Stimulated activated naive CD8-positive, alpha-beta T cell treated with anti-CD3 and anti-CD28 coated beads, Interleukin-15, Interleukin-2, amounts not matched to agents 100 ng/mL and 50 ng/mL, for 24 hours (primary cell): ENCODE measurements at regions not wholly inside any gene's neighbourhood (a gene's known extent, or its start where the extent isn't known, plus 50 kb on each side); places are given as distances from the start of the nearest gene placed in this dataset.

Experiments used
- H3K27ac Mint-ChIP-seq: one replicate; pipeline ENCODE4 v1.8.0; 2021; ENCODE audit warnings: mild to moderate bottlenecking, mixed read lengths
- H3K27me3 Mint-ChIP-seq: one replicate; pipeline ENCODE4 v1.8.0; 2021; ENCODE audit warnings: mixed read lengths
- H3K36me3 Mint-ChIP-seq: one replicate; pipeline ENCODE4 v1.8.0; 2021; ENCODE audit warnings: low read depth, mixed read lengths
- H3K4me1 Mint-ChIP-seq: one replicate; pipeline ENCODE4 v1.8.0; 2021; ENCODE audit warnings: low read depth, mixed read lengths
- H3K4me3 Mint-ChIP-seq: one replicate; pipeline ENCODE4 v1.8.0; 2021; ENCODE audit warnings: mild to moderate bottlenecking, mixed read lengths
- H3K9me3 Mint-ChIP-seq: one replicate; pipeline ENCODE4 v1.8.0; 2021; ENCODE audit warnings: mixed read lengths

DNA sequence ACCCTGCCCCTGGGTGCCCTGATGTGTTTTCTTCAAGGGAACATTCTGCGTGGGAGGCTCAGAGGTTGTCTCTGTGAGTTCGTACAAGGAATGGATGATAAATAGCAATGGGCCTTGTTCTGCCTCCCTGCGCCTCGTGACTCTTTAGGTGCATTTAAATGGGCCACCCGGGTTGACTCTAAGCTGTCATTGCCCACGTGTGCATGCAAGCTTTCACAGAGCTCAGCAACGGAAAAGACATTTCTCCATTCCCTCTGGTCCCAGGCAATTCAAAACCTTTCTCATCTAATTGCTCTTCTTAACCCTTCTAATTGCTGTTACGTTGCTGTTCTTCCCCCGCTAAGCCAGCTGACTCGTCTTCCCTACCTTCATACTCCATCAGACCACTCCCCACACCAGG is 71.5 kb upstream of the SDK2 start:
- Mint-ChIP-seq H3K4me1 (peaks cover 10% of the 10 kb centered on the region), H3K9me3 (no peaks in the 10 kb centered on the region), H3K4me3 (no peak overlapping the region), H3K27me3 (no peaks in the 10 kb centered on the region), H3K27ac (no peak overlapping the region), H3K36me3 (no peaks in the 10 kb centered on the region)

DNA sequence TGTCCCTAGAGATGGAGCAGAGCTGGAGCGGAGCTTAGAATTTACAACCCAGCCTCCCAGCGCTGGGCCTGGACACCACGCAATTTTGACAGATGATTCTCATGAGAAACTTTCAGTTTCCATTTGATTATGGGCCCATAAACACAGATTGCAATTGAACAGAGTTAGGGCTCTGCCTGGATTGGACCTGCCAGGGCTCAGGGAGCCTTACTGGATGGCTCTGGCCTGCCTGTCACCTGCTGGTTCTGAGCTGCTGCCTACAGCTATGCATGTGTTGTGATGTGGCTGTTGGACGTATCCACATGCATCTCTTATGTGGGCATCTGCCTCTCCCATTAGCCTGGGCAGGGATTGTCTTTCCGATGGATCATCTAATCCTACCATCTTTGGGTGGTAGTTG is 73.4 kb upstream of the SDK2 start:
- H3K4me3 Mint-ChIP-seq, result no peak overlapping the region
- H3K4me1 Mint-ChIP-seq, result peaks cover 18% of the 10 kb centered on the region
- no peaks in the 10 kb centered on the region for H3K27me3 Mint-ChIP-seq
- H3K27ac Mint-ChIP-seq, result no peak overlapping the region
- no peaks in the 10 kb centered on the region for H3K9me3 Mint-ChIP-seq
- H3K36me3 Mint-ChIP-seq, result no peaks in the 10 kb centered on the region

DNA sequence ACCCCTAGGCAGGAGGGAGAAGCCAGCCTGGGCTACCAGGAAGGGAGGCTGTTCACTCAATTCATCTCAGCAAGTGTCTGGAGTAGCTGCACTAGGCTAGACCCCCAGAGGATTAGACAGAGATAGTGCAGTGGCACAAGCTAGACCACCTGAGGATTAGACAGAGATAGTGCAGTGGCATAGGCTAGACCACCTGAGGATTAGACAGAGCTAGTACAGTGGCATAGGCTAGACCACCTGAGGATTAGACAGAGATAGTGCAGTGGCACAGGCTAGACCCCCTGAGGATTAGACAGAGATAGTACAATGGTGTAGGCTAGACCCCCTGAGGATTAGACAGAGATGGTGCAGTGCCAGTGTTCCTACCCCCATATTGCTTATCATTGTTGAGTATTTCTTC is 74.1 kb upstream of the SDK2 start:
- H3K27ac Mint-ChIP-seq, result no peak overlapping the region
- H3K36me3 Mint-ChIP-seq, result no peaks in the 10 kb centered on the region
- no peaks in the 10 kb centered on the region for H3K9me3 Mint-ChIP-seq
- H3K4me3 Mint-ChIP-seq, result no peak overlapping the region
- no peaks in the 10 kb centered on the region for H3K27me3 Mint-ChIP-seq
- H3K4me1 Mint-ChIP-seq, result peaks cover 25% of the 10 kb centered on the region

DNA sequence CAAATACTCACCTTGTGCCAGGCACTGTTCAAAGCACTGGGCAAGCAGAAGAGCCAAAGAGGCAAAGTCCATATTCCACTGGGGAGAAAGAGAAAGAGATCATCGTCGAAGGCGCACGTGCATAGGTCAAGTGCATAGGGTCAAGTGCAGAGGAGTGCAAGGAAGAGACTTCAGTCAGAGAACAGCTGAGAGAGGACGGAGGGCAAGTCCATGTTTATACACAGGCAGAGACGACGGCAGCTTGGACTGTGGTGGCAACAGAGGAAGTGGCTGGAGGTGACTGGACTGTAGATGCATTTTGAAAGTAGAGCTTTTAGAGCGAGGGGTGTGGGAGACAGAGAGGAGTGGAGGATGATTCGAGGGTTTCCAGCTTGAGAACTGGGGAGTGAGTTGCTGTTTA is 74.7 kb upstream of the SDK2 start:
- Mint-ChIP-seq H3K4me1 (peaks cover 30% of the 10 kb centered on the region), H3K9me3 (no peaks in the 10 kb centered on the region), H3K4me3 (no peak overlapping the region), H3K36me3 (no peaks in the 10 kb centered on the region), H3K27me3 (no peaks in the 10 kb centered on the region), H3K27ac (no peak overlapping the region)

DNA sequence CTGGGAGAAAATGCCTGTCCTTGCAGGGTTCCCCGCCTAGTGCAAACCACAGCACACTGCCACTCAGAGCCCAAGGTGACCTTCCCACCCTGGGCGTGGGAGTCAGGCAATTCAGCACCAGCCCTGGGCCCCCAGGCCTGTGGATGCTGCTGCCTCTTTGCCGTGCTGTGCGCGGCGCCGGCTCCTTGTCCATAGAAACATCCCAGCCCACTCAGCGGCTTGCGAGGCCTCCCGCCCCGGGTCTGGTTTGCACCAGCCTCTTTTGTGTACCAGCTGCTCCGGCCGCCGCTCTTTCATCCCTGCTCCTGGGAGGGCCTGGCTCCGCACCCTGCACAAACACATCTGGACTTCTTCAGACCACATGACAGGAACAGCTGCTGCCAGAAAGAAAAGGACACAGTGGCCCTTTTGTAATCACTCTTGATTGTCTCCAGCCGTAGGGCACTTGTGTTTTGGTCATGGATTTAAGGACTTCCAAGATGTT is 75.4 kb upstream of the SDK2 start:
- H3K4me1 Mint-ChIP-seq, result peaks cover 30% of the 10 kb centered on the region
- H3K27me3 Mint-ChIP-seq, result no peaks in the 10 kb centered on the region
- no peak overlapping the region for H3K4me3 Mint-ChIP-seq
- no peaks in the 10 kb centered on the region for H3K36me3 Mint-ChIP-seq
- no peak overlapping the region for H3K27ac Mint-ChIP-seq
- H3K9me3 Mint-ChIP-seq, result no peaks in the 10 kb centered on the region

DNA sequence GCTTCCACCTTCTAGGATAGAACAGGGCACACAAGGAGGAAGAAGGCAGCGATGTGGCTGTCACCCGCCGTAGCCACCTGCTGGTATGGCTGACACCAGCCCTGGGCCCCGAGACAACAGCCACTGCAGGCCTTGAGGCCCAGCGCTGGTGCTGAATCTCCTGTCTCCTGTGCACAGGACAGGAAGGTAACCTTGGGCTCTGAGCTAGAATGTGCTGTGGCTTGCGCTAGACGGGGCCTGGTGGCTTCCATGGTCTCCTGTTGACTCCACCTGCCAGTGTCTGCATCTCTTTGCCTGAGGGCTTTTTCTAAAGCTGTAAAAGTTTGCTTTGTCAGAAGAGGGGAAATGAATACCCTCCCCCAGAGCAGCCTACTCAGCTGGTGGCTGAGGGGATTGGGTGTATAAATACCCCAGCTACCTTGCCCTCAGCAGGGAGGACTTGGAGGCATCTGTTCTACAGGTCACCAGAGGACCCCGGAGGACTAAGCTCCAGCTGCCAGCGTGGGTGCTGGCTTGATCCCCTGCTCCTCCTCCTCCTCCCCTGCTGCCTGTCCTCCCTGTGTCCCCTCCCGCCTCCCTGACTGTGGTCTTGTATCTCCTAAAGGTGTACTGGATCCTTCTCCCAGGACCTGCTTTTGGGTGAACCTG is 76.1 kb upstream of the SDK2 start:
- H3K27ac Mint-ChIP-seq, result no peak overlapping the region
- H3K4me3 Mint-ChIP-seq, result no peak overlapping the region

DNA sequence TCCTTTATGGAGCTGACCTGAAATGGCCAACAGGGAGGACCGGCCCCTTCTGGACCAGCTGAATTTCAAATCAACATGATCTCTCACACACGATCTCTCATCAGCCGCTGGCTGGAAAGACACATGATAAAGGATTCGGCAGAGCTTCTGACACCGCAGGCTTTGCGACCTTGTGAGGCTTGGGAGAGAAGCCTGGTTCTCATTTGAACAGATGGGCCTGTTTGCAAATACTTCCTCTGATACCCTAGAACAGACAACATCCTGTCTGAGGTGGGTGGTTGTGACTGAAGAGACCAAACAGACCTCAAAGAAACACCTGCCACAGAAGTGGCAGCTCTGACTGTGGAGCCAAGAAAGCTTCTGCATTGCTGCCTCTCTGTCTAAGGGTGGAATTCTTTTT is 77.9 kb upstream of the SDK2 start:
- peak overlapping the region; percentile 42 for H3K27ac Mint-ChIP-seq
- no peaks in the 10 kb centered on the region for H3K27me3 Mint-ChIP-seq
- H3K4me1 Mint-ChIP-seq, result peaks cover 30% of the 10 kb centered on the region
- H3K36me3 Mint-ChIP-seq, result no peaks in the 10 kb centered on the region
- H3K9me3 Mint-ChIP-seq, result no peaks in the 10 kb centered on the region
- H3K4me3 Mint-ChIP-seq, result no peak overlapping the region

More for the DNA sequence above, 76.1 kb upstream of the SDK2 start:
- Mint-ChIP-seq H3K27me3 (no peaks in the 10 kb centered on the region), H3K9me3 (no peaks in the 10 kb centered on the region), H3K4me1 (peaks cover 30% of the 10 kb centered on the region), H3K36me3 (no peaks in the 10 kb centered on the region)

DNA sequence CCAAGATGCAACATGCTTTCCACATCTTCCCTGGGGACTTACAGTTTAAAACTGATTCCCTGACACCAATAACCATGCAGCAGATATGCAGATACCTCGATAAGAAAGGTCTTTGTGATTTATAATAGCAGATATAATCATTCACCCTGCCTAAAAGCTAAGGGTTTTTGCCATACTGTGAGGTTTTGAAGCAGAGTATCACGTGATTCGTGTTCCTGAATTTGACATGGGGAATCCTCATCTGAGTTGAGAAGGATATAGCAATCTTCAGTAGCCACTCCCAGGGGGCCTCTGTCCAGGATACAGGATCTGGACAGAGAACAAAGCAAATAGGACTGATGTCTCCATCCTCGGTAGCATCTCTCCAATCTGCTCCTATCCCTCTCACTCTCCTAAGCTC is 79.1 kb upstream of the SDK2 start:
- no peaks in the 10 kb centered on the region for H3K36me3 Mint-ChIP-seq
- H3K4me3 Mint-ChIP-seq, result no peak overlapping the region
- no peaks in the 10 kb centered on the region for H3K27me3 Mint-ChIP-seq
- peaks cover 30% of the 10 kb centered on the region for H3K4me1 Mint-ChIP-seq
- no peaks in the 10 kb centered on the region for H3K9me3 Mint-ChIP-seq
- H3K27ac Mint-ChIP-seq, result no peak overlapping the region

DNA sequence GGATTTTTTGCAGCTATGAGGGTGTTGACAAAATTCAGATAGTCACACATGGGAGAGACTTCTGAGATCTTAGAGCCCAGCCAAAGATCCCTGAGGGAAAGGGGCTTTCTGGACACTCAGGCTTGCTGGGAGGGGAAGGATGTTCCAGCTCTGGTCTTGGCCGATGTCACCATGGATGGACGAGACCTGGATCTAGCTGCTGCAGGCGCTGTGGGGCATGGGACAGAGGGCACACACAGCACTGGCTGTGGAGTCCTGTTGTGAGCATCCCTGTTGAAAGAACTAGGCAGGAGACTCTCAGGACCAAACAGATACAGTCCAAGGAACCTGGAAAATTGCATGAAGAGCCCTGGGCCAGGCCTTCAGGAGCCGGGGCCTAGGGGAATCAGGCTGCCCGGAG is 80.1 kb upstream of the SDK2 start:
- Mint-ChIP-seq H3K4me3 (no peak overlapping the region), H3K4me1 (peaks cover 30% of the 10 kb centered on the region), H3K27me3 (no peaks in the 10 kb centered on the region), H3K9me3 (no peaks in the 10 kb centered on the region), H3K36me3 (no peaks in the 10 kb centered on the region), H3K27ac (no peak overlapping the region)

DNA sequence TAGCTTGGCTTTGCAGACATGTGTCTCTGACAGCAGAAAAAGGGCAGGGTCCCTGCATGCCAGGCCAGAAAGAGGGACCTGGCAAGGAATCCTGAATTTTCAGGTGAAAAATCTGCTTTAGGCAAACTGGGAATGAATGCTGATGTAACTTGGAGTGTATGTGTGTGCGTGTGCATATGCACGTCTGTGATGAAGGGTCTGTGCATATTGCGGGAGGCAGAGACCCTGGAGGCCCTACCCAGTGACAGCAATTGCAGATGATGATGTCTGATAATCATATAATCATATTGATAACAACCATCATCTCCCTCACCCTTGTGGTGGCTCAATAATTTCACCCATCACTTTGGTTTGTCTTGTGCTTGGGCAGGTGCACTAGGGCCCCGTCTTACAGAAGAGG is 80.7 kb upstream of the SDK2 start:
- Mint-ChIP-seq H3K9me3 (no peaks in the 10 kb centered on the region), H3K4me1 (peaks cover 27% of the 10 kb centered on the region), H3K27me3 (no peaks in the 10 kb centered on the region), H3K36me3 (no peaks in the 10 kb centered on the region), H3K27ac (no peak overlapping the region), H3K4me3 (no peak overlapping the region)

DNA sequence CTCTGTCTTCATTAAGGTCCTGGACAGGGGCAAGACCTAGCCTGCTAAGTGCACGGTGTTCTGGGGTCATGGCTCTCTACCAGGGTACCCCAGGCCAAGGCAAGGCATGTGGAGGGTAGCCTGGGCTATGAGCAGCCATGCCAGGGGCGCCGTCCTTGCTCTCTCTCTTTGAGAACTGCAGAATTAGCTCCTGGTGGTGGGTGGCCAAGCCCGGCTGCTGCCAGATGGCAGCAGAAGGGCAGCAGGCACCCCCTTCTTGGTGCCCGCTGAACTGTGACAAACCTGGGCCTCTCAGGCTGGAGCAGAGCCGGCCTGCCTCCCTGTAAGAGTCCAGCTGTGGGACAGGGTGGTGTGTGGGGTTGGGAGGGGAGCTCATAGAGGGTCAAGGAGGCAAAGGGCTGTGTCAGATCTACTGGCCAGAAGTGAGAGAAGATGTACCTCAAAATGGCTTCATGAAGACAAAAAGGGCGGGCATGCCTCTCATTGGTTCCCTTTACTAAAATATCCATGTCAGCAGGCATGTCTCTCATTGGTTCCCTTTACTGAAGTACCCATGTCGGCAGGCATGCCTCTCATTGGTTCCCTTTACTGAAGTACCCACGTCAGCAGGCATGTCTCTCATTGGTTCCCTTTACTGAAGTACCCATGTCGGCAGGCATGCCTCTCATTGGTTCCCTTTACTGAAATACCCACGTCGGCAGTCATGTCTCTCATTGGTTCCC is 81.7 kb upstream of the SDK2 start:
- Mint-ChIP-seq H3K9me3 (peaks cover 7% of the 10 kb centered on the region), H3K4me1 (peaks cover 24% of the 10 kb centered on the region), H3K4me3 (no peak overlapping the region), H3K27me3 (peaks cover 2% of the 10 kb centered on the region), H3K27ac (no peak overlapping the region), H3K36me3 (no peaks in the 10 kb centered on the region)

DNA sequence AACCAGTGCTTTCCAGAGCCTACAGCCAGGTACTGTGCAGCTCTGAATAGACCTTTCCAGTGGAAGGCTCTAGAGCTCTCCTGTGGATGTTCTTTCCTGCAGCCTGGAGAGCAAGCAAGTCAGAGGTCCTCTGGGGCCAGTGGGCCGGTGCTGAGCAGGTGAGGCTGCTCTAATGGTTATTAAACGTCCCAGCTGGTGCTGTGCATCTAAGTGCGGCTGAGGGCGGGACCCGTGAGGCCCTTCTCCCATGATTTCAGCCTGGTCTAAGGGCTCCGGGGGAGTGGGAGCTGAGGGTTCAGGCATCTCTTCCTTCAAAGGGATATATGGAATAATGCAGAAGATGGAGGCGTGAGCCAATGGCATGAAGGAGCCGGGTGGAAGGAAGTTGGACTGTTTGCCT is 83.7 kb upstream of the SDK2 start:
- Mint-ChIP-seq H3K36me3 (no peaks in the 10 kb centered on the region), H3K27ac (no peak overlapping the region), H3K9me3 (peaks cover 11% of the 10 kb centered on the region), H3K4me1 (peaks cover 9% of the 10 kb centered on the region), H3K27me3 (peaks cover 11% of the 10 kb centered on the region), H3K4me3 (no peak overlapping the region)

DNA sequence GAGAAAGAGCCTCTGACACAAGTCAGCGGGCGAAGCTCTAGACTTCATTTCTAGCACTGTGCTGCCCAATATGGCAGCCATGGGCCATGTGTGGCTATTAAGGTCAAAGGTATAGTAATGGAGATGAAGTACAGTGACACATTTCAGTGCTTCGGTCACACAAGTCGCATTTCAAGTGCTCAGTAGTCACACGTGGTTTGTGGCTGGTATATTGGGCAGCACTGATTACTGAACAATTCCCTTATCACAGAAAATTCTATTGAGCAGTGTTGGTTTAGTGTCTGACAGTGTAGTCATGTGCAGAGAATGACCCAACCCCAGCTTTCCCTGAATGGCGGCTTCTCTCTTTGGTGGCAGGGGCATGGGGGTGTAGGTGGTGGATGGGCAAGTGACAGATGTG is 84.9 kb upstream of the SDK2 start:
- H3K27ac Mint-ChIP-seq, result no peak overlapping the region
- peaks cover 11% of the 10 kb centered on the region for H3K9me3 Mint-ChIP-seq
- H3K4me1 Mint-ChIP-seq, result no peaks in the 10 kb centered on the region
- no peaks in the 10 kb centered on the region for H3K36me3 Mint-ChIP-seq
- H3K4me3 Mint-ChIP-seq, result no peak overlapping the region
- H3K27me3 Mint-ChIP-seq, result peaks cover 12% of the 10 kb centered on the region

DNA sequence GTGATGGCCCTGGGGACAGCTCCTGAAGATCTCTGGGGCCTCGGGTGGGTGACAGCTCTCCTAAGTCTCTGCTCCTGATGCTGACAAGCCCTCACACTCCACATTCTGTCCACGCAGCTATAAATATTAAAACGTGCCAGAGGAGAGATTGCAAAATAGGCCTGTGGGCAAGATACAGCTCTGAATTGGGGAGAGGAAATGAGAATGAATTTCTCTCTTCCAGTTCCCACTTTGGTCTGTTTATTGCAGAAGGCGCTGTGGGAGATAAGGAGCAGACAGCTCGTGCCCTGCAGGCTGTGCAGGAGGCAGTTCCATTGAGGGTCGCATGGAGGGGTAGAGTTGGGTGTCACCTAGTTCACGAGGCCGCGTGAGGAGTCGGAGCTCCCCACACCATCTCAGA is 87.5 kb upstream of the SDK2 start:
- Mint-ChIP-seq H3K4me3 (no peak overlapping the region), H3K36me3 (no peaks in the 10 kb centered on the region), H3K4me1 (no peaks in the 10 kb centered on the region), H3K27me3 (peaks cover 15% of the 10 kb centered on the region), H3K9me3 (peaks cover 11% of the 10 kb centered on the region), H3K27ac (no peak overlapping the region)

DNA sequence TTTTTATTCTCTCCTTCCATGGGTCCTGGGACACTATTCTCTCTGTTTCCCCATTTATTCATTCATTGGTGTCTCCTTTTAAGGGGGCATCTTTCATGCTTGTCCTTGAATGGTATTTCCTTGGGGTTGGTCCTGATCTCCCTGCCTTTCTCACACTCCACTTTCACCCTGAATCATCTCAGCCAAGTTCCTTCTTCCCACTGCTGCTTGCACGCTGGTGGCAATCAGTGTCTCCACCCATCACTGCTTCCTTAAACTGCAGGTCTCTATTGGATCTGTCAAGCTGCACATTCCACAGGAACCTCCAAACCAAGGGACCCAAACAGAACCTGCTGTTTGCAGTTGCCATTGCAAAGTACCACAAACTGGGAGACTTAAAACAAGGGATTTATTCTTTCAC is 89.3 kb upstream of the SDK2 start:
- Mint-ChIP-seq H3K4me1 (no peaks in the 10 kb centered on the region), H3K36me3 (no peaks in the 10 kb centered on the region), H3K4me3 (no peak overlapping the region), H3K27ac (no peak overlapping the region), H3K27me3 (peaks cover 15% of the 10 kb centered on the region), H3K9me3 (peaks cover 11% of the 10 kb centered on the region)

DNA sequence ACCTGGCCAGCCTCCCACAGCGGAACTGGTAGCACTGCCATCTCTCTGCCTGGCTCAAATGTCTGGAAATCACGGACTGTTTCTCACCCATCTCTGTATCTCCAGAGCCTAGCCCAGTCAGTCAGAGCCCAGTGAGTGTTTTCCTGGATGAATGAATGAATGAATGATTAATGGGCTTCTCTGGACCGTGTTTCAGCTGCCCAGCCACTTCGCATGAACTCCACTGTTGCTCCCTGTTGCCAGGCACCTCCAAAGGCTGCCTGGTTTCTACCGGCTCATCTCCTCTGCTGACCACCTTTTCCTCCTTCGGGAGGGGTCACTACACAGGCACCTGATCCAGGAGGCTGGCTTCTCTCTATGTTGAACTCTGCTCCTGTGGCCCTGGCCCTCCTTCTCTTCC is 91.0 kb upstream of the SDK2 start:
- Mint-ChIP-seq H3K27ac (no peak overlapping the region), H3K36me3 (no peaks in the 10 kb centered on the region), H3K4me3 (no peak overlapping the region), H3K27me3 (peaks cover 15% of the 10 kb centered on the region), H3K9me3 (peaks cover 11% of the 10 kb centered on the region), H3K4me1 (no peaks in the 10 kb centered on the region)
